GM12865 (cell line): ENCODE measurements at regions not wholly inside any gene's neighbourhood (a gene's known extent, or its start where the extent isn't known, plus 50 kb on each side); places are given as distances from the start of the nearest gene placed in this dataset.

Experiments
- DNase-seq: peaks from one replicate; pipeline ENCODE4 v3.0.0; 2010; ENCODE audit warnings: low read depth
- H3K4me3 ChIP-seq: 2 replicates; pipeline ENCODE4 v1.5.1; 2011; ENCODE audit warnings: mild to moderate bottlenecking, low read depth, low read length, control low read depth
- CTCF ChIP-seq: IDR thresholded peaks from 2 replicates; pipeline ENCODE4 v1.5.1; 2011; ENCODE audit warnings: low read length, control low read depth, low read depth, inconsistent platforms; ENCODE audit not compliant: insufficient read depth; ENCODE audit errors: missing control alignments

GRCh38 chr4:22246847-22247246 is 269.0 kb downstream of the ADGRA3 start:
- DNase-seq, result no peak
- no peak for TF ChIP-seq CTCF
- H3K4me3 ChIP-seq, result no peak overlapping the region

GRCh38 chr4:22245294-22245693 is 270.6 kb downstream of the ADGRA3 start:
- TF ChIP-seq CTCF, result no peak
- H3K4me3 ChIP-seq, result no peak overlapping the region

GRCh38 chr4:22241415-22241814 is 274.5 kb downstream of the ADGRA3 start:
- H3K4me3 ChIP-seq, result no peak overlapping the region
- DNase-seq, result no peak
- TF ChIP-seq CTCF, result no peak

More at GRCh38 chr4:22245294-22245693, 270.6 kb downstream of the ADGRA3 start:
- DNase-seq, result no peak

- no peak for DNase-seq
- no peak overlapping the region for H3K4me3 ChIP-seq
- TF ChIP-seq CTCF, result no peak
Measured at GRCh38 chr4:22240814-22241213, 275.1 kb downstream of the ADGRA3 start.

GRCh38 chr4:22238742-22239141 is 277.1 kb downstream of the ADGRA3 start:
- H3K4me3 ChIP-seq, result no peak overlapping the region
- no peak for DNase-seq
- TF ChIP-seq CTCF, result no peak

GRCh38 chr4:22237846-22238494 is 277.9 kb downstream of the ADGRA3 start:
- DNase-seq, result no peak
- no peak overlapping the region for H3K4me3 ChIP-seq
- TF ChIP-seq CTCF, result no peak

GRCh38 chr4:22237155-22237751 is 278.6 kb downstream of the ADGRA3 start:
- peak; percentile 48 for DNase-seq
- peak; percentile 25 for TF ChIP-seq CTCF
- H3K4me3 ChIP-seq, result no peak overlapping the region
